Heart right ventricle (tissue), 16 donors: ENCODE measurements at regions not wholly inside any gene's neighbourhood (a gene's known extent, or its start where the extent isn't known, plus 50 kb on each side); places are given as distances from the start of the nearest gene placed in this dataset.

Experiments
- ATAC-seq, 8 donors: fragments of 200-7000 bp; cut with Tn5 transposase; one replicate each; pipeline ENCODE4 v1.9.1; 2020; ENCODE audit warnings: mild to moderate bottlenecking in 8 of 8, moderate library complexity in 8 of 8, moderate number of reproducible peaks in 1 of 8
- DNase-seq, 2 donors: peaks; one replicate each; pipeline ENCODE4 v3.0.0-alpha.2; 2020
- H3K27ac ChIP-seq, 10 donors: fragments of 200-600 bp; sonication (generic) in 2 of 10; one replicate each; pipeline versions ENCODE4 v1.5.0 to v1.8.0; 2020 to 2022; ENCODE audit warnings: mild to moderate bottlenecking in 3 of 10
- H3K27me3 ChIP-seq, 7 donors: fragments of 200-600 bp; one replicate each; pipeline ENCODE4 v1.8.0; 2021 to 2022; ENCODE audit warnings: mild to moderate bottlenecking in 2 of 7
- H3K36me3 ChIP-seq, 9 donors: fragments of 200-600 bp; sonication (generic) in 1 of 9; one replicate each; pipeline versions ENCODE4 v1.5.0 to v1.8.0; 2020 to 2022; ENCODE audit warnings: mild to moderate bottlenecking in 2 of 9
- H3K4me1 ChIP-seq, 9 donors: fragments of 200-600 bp; sonication (generic) in 1 of 9; one replicate each; pipeline versions ENCODE4 v1.5.0 to v1.8.0; 2020 to 2022; ENCODE audit warnings: mild to moderate bottlenecking in 4 of 9
- H3K4me3 ChIP-seq, 10 donors: fragments of 200-600 bp; sonication (generic) in 2 of 10; one replicate each; pipeline versions ENCODE4 v1.5.0 to v1.8.0; 2020 to 2022; ENCODE audit warnings: mild to moderate bottlenecking in 7 of 10, moderate library complexity in 2 of 10
- H3K9me3 ChIP-seq, 11 donors: fragments of 200-600 bp in 10 of 11; sonication (generic) in 2 of 11; one replicate each; pipeline versions ENCODE4 v1.5.0 to v1.8.0; 2013 to 2022; ENCODE audit warnings: mild to moderate bottlenecking in 2 of 11, control low read depth in 1 of 11, moderate library complexity in 1 of 11
- CTCF ChIP-seq, 9 donors: fragments of 200-600 bp; sonication (generic) in 2 of 9; IDR thresholded peaks; one replicate each; pipeline versions ENCODE4 v1.5.0 to v1.8.0; 2021 to 2022; ENCODE audit warnings: antibody characterized with exemption in 9 of 9, mild to moderate bottlenecking in 5 of 9, moderate library complexity in 1 of 9
- WGBS, 2 donors: extraction: QIAGEN DNeasy Blood & Tissue Kit; methylation state at CpG; one replicate each; pipeline ENCODE4 v1.1.7; 2013; ENCODE audit warnings: inconsistent platforms in 1 of 2; 5-methylcytosine and 5-hydroxymethylcytosine counted together
- intact Hi-C, 10 donors: fragments of 100-400 bp; cut with DNase I; formaldehyde crosslinking; loops; one replicate each; pipeline versions ENCODE4 v1.11.1 to v1.14.2; 2022
- donor health status: Arrhythmogenic right ventricular cardiomyopathy.
- donor health status: ischemic (EF 13 %, LVEDD 7.1; RV severe dilation, severe dysfunction).
- donor health status: healthy with polysubstance abuse.
- donor health status: DM: no; HTN: yes; CAD: no.
- donor health status: DM: no; HTN: no; CAD: no.
- donor health status: ischemic (EF 25% LVEDD 6.9; RV normal size, moderate dysfunction).
- donor health status: ischemic (EF 25% LVEDD 5.7; RV mildly dilated, moderate dysfunction).
- donor health status: healthy.
- donor health status: DM: yes; HTN: yes; CAD: no.
- donor health status: Ischemic cardiomyopathy.
- donor health status: ischemic (EF 35%, LVEDD 5.7; RV mildly dilated, moderate dysfunction).
- donor health status: nonischemic (EF 11% LVEDD 7.7; RV severe dilation, severe dysfunction).
- donor health status: DM: yes; HTN: yes; CAD: no.
- donor health status: PGD.
- donor health status: ischemic (EF 29% LVEDD 5.4; RV normal size, mild dysfunction).
- donor health status: nonischemic (EF 23%, LVEDD 6.1; RV moderate dilation, normal function).

GRCh38 chr2:177314722-177315264, 50.3 kb upstream of the NFE2L2 start:
- WGBS, 2 donors, result 79 to 83% methylated on average over 1 of the region's 1 CpG
- intact Hi-C loops, result no loop called here
- Histone ChIP-seq H3K27ac (peak overlapping the region in 2 of 10 donors; percentile 15 to 29), H3K4me1 (peaks cover 0 to 10% (median 0%) of the 10 kb centered on the region in 9 donors), H3K4me3 (no peak overlapping the region), H3K9me3 (no peaks in the 10 kb centered on the region), H3K36me3 (peaks cover 0 to 1% (median 0%) of the 10 kb centered on the region in 9 donors), H3K27me3 (no peaks in the 10 kb centered on the region)
- ATAC-seq, result peak in 2 of 8 donors; percentile 18 to 28
- no peak for TF ChIP-seq CTCF (IDR thresholded peaks at IDR 0.05)
- no peak for DNase-seq

- H3K9me3 ChIP-seq, result no peaks in the 10 kb centered on the region
- DNase-seq (no peak), ATAC-seq (peak in 1 of 8 donors; percentile 29)
- no peak overlapping the region for H3K27ac ChIP-seq
- H3K36me3 ChIP-seq, result peaks cover 0 to 7% (median 0%) of the 10 kb centered on the region in 9 donors
- intact Hi-C loops, result no loop called here
- peaks cover 0 to 10% (median 0%) of the 10 kb centered on the region in 9 donors for H3K4me1 ChIP-seq
- 84 to 93% methylated on average over 3 of the region's 3 CpGs for WGBS, 2 donors
- no peak for TF ChIP-seq CTCF (IDR thresholded peaks at IDR 0.05)
- H3K27me3 ChIP-seq, result no peaks in the 10 kb centered on the region
- H3K4me3 ChIP-seq, result no peak overlapping the region
These were observed 50.8 kb upstream of the NFE2L2 start for GRCh38 chr2:177315364-177315763.

DNA sequence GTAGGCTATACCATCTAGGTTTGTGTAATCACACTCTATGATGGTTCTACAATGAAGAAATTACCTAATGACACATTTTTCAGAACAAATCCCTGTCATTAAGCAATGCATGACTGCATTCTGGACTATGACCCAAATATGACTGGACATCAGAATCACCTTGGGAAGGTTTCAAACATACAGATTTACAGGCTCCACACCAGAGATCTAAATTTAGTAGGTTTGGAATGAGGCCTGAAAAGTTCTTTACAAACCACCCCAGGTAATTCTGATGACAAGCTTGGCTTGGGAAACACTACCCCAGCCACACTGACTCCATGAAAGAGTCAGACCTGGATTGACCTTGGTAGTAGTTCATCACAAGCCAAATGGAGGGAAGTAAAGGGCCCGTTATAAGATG, 52.2 kb upstream of the NFE2L2 start:
- intact Hi-C loops, result no loop called here
- ATAC-seq, result no peak
- Histone ChIP-seq H3K27ac (no peak overlapping the region), H3K27me3 (no peaks in the 10 kb centered on the region), H3K4me1 (peaks cover 0 to 10% (median 0%) of the 10 kb centered on the region in 9 donors), H3K9me3 (no peaks in the 10 kb centered on the region), H3K36me3 (peaks cover 0 to 20% (median 0%) of the 10 kb centered on the region in 9 donors), H3K4me3 (no peak overlapping the region)
- WGBS, 2 donors, result 39 to 63% methylated on average over 1 of the region's 1 CpG
- DNase-seq, result no peak
- TF ChIP-seq CTCF (IDR thresholded peaks at IDR 0.05), result no peak

- intact Hi-C loops, result no loop called here
- DNase-seq, result no peak
- Histone ChIP-seq H3K4me1 (peaks cover 0 to 10% (median 0%) of the 10 kb centered on the region in 9 donors), H3K36me3 (peaks cover 0 to 27% (median 1%) of the 10 kb centered on the region in 9 donors), H3K9me3 (no peaks in the 10 kb centered on the region), H3K4me3 (no peak overlapping the region), H3K27ac (no peak overlapping the region), H3K27me3 (no peaks in the 10 kb centered on the region)
- ATAC-seq, result no peak
- TF ChIP-seq CTCF (IDR thresholded peaks at IDR 0.05), result no peak
These were observed 52.9 kb upstream of the NFE2L2 start for GRCh38 chr2:177317443-177317842.
